ENCODE measurements at regions not wholly inside any gene's neighbourhood (a gene's known extent, or its start where the extent isn't known, plus 50 kb on each side); places are given as distances from the start of the nearest gene placed in this dataset.

DNA sequence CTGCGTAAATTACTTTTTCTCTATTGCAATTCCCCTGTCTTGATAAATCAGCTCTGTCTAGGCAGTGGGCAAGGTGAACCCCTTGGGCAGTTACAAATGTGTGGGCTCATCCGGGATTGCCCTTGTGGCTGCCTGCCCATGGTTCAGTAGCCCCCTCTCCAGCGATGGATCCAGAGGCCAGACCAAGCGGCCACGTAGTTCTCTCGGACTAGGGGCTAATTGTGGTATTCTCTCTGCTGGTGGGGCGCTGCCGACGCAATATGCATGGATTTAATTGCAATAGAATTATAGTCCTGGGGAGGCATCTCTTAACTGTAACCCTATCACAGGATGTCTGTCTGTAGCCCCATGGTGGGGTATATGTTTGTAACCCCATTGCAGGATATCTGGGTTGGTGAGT is 64.3 kb upstream of the UNC93A start:
- Histone ChIP-seq H3K4me3 (ENCODE audit: low read length, poor library complexity, severe bottlenecking) (no peak overlapping the region), H2AFZ (ENCODE audit: low read length) (no peak overlapping the region), H3K4me2 (ENCODE audit: low read depth, low read length, poor library complexity, severe bottlenecking) (no peak overlapping the region), H3K36me3 (ENCODE audit: insufficient read depth, low read length) (no peaks in the 10 kb centered on the region), H3K27me3 (ENCODE audit: insufficient read depth, low read length, poor library complexity, severe bottlenecking) (no peaks in the 10 kb centered on the region), H3K79me2 (ENCODE audit: insufficient read depth, low read length) (no peaks in the 10 kb centered on the region), H3K9me3 (ENCODE audit: insufficient read depth, low read depth, low read length) (no peaks in the 10 kb centered on the region), H4K20me1 (ENCODE audit: insufficient read depth, low read length, poor library complexity, severe bottlenecking) (no peaks in the 10 kb centered on the region), H3F3A (ENCODE audit: low read depth) (no peaks in the 10 kb centered on the region), H3K9me2 (replicated peaks; ENCODE audit: low read depth, low read length) (no peaks in the 10 kb centered on the region), H3K9ac (ENCODE audit: low read depth, low read length, poor library complexity, severe bottlenecking) (no peak overlapping the region), H3K4me1 (ENCODE audit: insufficient read depth, low read length, poor library complexity, severe bottlenecking) (no peaks in the 10 kb centered on the region)
- TF ChIP-seq, protein P1, sequence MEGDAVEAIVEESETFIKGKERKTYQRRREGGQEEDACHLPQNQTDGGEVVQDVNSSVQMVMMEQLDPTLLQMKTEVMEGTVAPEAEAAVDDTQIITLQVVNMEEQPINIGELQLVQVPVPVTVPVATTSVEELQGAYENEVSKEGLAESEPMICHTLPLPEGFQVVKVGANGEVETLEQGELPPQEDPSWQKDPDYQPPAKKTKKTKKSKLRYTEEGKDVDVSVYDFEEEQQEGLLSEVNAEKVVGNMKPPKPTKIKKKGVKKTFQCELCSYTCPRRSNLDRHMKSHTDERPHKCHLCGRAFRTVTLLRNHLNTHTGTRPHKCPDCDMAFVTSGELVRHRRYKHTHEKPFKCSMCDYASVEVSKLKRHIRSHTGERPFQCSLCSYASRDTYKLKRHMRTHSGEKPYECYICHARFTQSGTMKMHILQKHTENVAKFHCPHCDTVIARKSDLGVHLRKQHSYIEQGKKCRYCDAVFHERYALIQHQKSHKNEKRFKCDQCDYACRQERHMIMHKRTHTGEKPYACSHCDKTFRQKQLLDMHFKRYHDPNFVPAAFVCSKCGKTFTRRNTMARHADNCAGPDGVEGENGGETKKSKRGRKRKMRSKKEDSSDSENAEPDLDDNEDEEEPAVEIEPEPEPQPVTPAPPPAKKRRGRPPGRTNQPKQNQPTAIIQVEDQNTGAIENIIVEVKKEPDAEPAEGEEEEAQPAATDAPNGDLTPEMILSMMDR (conservative IDR thresholded peaks at IDR 0.05; ENCODE audit: low read length), result no peak
- no peak for TF ChIP-seq EZH2phosphoT487 (IDR thresholded peaks at IDR 0.05; ENCODE audit: borderline replicate concordance)

DNA sequence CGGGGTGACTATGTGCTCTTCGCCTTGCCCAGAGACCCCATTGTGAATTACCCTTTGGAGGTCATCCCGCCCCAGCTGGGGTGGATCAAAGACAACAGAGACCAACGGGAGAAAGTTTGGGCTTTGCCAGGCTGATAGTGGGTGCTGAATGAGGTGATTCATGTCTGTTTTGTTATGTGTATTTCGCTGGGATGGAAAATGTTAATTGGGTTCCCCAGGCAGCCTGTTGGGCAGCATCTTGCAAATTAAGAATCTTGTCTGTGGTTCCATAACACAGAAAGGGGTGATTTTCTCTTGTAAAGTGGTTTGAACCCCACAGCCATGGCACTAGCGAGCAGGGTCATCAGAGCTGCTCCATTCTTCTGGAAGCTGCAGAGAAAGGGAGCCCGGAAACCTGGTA is 63.1 kb upstream of the UNC93A start:
- no peaks in the 10 kb centered on the region for H3F3A ChIP-seq (ENCODE audit: low read depth)
- no peaks in the 10 kb centered on the region for H3K27me3 ChIP-seq (ENCODE audit: insufficient read depth, low read length, poor library complexity, severe bottlenecking)
- H3K9me2 ChIP-seq (replicated peaks; ENCODE audit: low read depth, low read length), result no peaks in the 10 kb centered on the region
- no peaks in the 10 kb centered on the region for H3K79me2 ChIP-seq (ENCODE audit: insufficient read depth, low read length)
- no peak overlapping the region for H2AFZ ChIP-seq (ENCODE audit: low read length)
- no peaks in the 10 kb centered on the region for H3K4me1 ChIP-seq (ENCODE audit: insufficient read depth, low read length, poor library complexity, severe bottlenecking)
- no peak overlapping the region for H3K4me3 ChIP-seq (ENCODE audit: low read length, poor library complexity, severe bottlenecking)
- TF ChIP-seq EZH2phosphoT487 (IDR thresholded peaks at IDR 0.05; ENCODE audit: borderline replicate concordance), result no peak
- TF ChIP-seq, protein P1 (conservative IDR thresholded peaks at IDR 0.05; ENCODE audit: low read length), result no peak
- no peak overlapping the region for H3K4me2 ChIP-seq (ENCODE audit: low read depth, low read length, poor library complexity, severe bottlenecking)
- no peak overlapping the region for H3K9ac ChIP-seq (ENCODE audit: low read depth, low read length, poor library complexity, severe bottlenecking)
- H3K9me3 ChIP-seq (ENCODE audit: insufficient read depth, low read depth, low read length), result no peaks in the 10 kb centered on the region
- H3K36me3 ChIP-seq (ENCODE audit: insufficient read depth, low read length), result no peaks in the 10 kb centered on the region
- no peaks in the 10 kb centered on the region for H4K20me1 ChIP-seq (ENCODE audit: insufficient read depth, low read length, poor library complexity, severe bottlenecking)

DNA sequence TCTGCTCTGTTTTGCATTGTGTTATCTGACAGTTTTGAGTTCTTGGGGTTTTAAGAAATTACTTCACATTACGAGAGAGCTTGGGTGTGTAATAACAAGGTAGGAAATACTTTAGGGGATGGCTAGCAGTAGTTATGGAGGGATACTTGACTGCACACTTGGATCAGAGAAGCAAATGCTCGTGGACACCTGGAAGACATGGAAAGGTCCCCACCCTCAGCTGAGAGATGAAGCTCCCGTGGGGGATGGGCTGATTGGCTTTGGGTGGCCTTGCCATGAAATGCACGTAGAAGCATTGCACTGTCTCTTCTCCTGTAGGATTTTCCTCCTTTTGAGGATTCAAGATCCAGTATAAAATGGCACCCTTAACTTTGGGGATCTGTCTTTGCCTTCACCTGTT is 61.5 kb upstream of the UNC93A start:
- Histone ChIP-seq H2AFZ (ENCODE audit: low read length) (no peak overlapping the region), H4K20me1 (ENCODE audit: insufficient read depth, low read length, poor library complexity, severe bottlenecking) (no peaks in the 10 kb centered on the region), H3K79me2 (ENCODE audit: insufficient read depth, low read length) (no peaks in the 10 kb centered on the region), H3K9ac (ENCODE audit: low read depth, low read length, poor library complexity, severe bottlenecking) (no peak overlapping the region), H3K4me3 (ENCODE audit: low read length, poor library complexity, severe bottlenecking) (no peak overlapping the region), H3K27me3 (ENCODE audit: insufficient read depth, low read length, poor library complexity, severe bottlenecking) (no peaks in the 10 kb centered on the region), H3K9me2 (replicated peaks; ENCODE audit: low read depth, low read length) (no peaks in the 10 kb centered on the region), H3K36me3 (ENCODE audit: insufficient read depth, low read length) (no peaks in the 10 kb centered on the region), H3F3A (ENCODE audit: low read depth) (no peaks in the 10 kb centered on the region), H3K9me3 (ENCODE audit: insufficient read depth, low read depth, low read length) (no peaks in the 10 kb centered on the region), H3K4me2 (ENCODE audit: low read depth, low read length, poor library complexity, severe bottlenecking) (no peak overlapping the region), H3K4me1 (ENCODE audit: insufficient read depth, low read length, poor library complexity, severe bottlenecking) (no peaks in the 10 kb centered on the region)
- TF ChIP-seq, protein P1 (conservative IDR thresholded peaks at IDR 0.05; ENCODE audit: low read length), result no peak
- no peak for TF ChIP-seq EZH2phosphoT487 (IDR thresholded peaks at IDR 0.05; ENCODE audit: borderline replicate concordance)

Data from Loucy (cell line).